HCEC 1CT (cell line): ENCODE measurements at regions not wholly inside any gene's neighbourhood (a gene's known extent, or its start where the extent isn't known, plus 50 kb on each side); places are given as distances from the start of the nearest gene placed in this dataset.
A peak's percentile ranks its signal among the peaks of the same experiment; 100 is the strongest.

Source experiments
- DNase-seq: peaks from one replicate; pipeline ENCODE4 v3.0.0-alpha.2; 2017

DNA sequence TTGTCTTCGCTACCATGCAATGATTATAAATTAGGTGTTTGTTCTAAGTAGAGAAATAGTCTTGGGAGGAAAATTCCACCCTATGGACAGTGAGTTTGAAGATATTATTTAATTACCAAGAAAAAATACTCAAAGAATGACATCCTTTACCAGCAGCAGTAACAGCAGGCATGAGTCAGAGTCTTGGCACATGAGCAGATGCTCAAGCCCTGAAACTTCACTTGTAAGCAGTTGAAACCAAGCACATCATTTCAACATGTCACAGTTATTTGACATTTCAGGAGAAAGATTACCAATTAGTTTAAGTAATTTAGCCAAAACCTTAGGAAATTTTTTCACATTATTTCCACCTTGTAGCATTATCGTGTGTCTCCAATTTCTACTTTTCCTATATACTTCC, 99.2 kb downstream of the C12orf50 start:
- DNase-seq, result peak; percentile 62

GRCh38 chr12:87929346-87929745, 99.9 kb downstream of the C12orf50 start:
- no peak for DNase-seq

- DNase-seq, result no peak
Observed at GRCh38 chr12:87928031-87928430, 101.2 kb downstream of the C12orf50 start.

- DNase-seq, result no peak
Observed at GRCh38 chr12:87925021-87925420, 104.2 kb downstream of the C12orf50 start.

GRCh38 chr12:87924149-87924548, 105.1 kb downstream of the C12orf50 start:
- DNase-seq, result no peak

DNA sequence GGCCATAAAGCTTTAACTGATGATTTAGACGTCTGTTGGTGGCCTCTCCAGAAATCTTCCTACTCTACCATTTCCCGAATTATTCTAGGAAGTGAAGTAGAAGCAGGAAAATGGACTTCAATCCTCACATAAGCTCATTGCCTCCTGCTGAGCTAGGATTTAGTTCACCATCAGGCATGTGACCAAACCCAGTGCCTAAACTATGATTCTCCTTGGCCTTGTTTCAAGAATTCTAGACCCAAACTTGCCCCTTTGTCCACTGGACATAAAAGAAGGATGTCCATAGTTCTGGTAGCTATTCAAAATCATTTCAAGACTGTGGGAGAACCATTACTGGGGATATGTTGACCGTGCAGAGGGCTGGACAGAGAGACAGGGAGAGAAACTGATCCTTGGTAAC, 105.8 kb downstream of the C12orf50 start:
- DNase-seq, result no peak

GRCh38 chr12:87922736-87923135, 106.5 kb downstream of the C12orf50 start:
- DNase-seq, result no peak

DNA sequence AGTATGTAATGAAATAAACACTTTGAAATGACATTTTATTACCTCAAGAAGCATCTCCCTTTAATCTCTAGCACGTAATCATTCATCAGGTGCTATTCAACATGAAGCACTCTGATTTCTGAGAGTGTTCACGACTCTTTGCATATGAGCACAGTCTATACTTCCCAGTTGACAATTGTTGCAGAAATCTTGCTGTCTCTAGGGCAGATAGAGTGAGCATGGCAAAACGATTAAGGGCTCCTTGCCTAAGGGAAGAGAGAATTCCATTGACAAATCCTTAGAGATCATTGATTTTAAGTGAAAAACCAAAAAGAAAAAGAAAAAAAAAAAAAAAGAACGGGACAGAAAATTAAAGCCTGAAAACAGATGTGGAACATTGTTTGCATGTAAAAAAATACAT, 107.6 kb downstream of the C12orf50 start:
- no peak for DNase-seq

GRCh38 chr12:87920139-87920538, 109.1 kb downstream of the C12orf50 start:
- no peak for DNase-seq

DNA sequence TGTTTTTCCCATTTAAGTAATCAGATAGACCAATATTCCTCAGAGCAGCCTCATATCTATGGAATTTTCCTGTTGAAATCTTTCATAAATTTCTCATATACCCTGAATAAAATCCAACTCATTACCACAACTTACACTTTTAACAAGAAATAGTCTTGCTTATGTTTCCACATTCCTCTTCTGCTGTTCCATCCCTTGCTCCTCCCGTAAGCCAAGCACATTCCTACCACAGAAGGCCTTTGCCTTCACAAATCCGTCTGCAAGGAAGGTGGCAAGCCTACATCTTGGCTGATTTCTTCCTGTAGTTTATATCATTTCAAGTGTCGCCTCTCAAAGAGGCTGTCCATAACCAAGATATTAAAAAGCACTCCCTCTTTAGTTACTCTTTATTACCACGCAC, 127.7 kb downstream of the C12orf50 start:
- peak; percentile 11 for DNase-seq

- DNase-seq, result no peak
Observed at GRCh38 chr12:87897662-87898061, 131.5 kb downstream of the C12orf50 start.

DNA sequence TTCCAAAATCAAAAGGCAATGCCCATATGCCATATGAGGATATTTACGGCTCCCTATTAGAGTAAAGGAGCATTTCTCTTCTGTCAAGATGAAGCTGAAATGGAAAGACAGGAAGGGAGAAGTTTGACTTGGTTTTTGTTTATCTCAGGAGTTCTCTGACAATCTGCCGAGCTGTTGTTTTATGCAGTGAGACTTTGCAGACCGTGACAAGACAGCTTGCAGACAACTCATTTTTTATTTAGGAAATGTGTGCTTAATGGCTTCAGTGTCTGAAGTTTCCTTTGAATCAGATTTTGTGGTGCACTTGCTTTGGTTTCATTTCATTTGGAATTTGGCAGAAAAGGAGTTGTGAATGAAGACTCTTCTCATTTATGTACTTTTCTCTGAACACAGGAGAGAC, 145.4 kb downstream of the C12orf50 start:
- no peak for DNase-seq

DNA sequence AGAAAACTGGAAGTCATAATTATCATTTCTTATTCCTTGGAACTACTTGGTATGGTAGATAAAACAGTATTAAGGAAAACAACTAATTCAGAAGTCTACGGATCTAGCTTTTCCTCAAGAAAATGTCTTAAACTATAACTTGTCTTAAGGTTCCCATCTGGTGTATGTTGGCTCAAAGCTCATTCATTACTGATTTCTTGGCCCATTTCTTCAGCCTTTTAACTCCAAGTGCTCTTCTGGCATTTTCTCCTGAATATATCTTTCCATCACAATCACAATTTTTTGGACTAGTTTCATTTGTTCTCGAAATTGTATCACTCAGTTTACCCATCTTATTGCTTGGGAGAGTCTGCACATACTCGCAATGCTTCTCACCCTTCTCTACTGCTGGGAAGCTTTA, 150.1 kb downstream of the C12orf50 start:
- DNase-seq, result no peak

- no peak for DNase-seq
Observed at GRCh38 chr12:87870493-87871460, 158.4 kb downstream of the C12orf50 start.

GRCh38 chr12:87870061-87870460, 159.1 kb downstream of the C12orf50 start:
- DNase-seq, result peak; percentile 58

DNA sequence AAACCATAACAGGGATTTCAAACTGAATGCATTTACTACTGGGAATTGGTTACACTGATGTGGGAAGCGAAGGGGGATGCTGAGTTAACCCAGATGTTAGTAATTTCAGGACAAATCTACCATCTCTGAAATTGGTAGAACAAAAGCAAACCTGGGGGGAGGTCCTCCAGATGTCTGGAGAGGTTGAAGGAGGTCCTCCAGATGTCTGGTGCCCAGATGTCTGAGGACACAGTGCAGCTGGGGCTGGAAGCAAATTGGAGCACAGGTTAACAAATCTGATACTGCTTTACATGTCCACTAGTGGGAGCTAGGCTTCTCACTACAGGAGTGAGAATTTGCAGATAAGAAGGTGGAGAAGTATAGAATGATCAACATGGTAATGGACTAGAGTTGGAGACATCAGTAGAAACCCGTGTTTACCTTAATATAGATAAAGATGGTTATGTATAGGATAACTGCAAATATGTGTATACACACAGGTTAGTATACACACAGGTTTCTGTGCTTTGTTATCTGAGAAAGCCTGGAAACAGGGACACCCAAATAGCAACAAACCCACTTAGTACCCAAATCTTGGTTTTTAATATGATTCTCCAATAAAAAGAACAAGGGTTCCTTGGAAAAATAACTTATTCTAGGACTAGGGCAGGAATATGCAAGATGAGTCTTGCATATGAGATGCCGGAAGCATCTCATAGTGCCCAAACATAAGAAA, 162.5 kb downstream of the C12orf50 start:
- DNase-seq, result peak; percentile 47

- no peak for DNase-seq
Observed at GRCh38 chr12:87861791-87862190, 167.4 kb downstream of the C12orf50 start.

DNA sequence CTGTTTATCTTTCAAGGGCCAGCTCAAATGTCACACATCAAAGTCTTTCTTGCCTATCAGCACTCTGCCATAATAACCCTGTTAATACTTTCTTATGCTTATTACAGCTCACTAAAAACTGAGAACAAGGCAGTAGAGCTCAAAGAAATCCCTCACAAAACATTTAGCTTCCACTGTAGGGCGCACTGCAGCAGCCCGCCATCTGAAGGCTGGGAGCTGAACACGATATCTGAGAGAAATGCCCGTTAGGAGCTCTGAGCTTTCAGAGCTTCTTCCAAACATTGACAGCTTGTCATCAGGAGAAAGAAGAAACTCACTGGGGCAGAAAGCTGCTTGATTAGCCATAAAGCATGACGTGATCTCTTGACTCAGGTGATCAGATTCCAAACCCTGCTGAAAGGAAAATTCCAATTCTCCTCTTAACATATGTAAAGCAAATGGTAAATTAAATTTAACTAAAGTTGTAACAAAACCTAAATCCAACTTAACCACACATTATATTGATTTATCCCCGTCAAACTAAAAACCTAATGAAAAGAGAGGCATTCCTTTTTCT, 175.7 kb downstream of the C12orf50 start:
- DNase-seq, result no peak

GRCh38 chr12:87849074-87849473, 180.1 kb downstream of the C12orf50 start:
- no peak for DNase-seq

- DNase-seq, result peak; percentile 61
Observed at GRCh38 chr12:87848248-87848868, 180.8 kb downstream of the C12orf50 start.

GRCh38 chr12:87847147-87847546, 182.1 kb downstream of the C12orf50 start:
- DNase-seq, result no peak

- no peak for DNase-seq
Observed at GRCh38 chr12:87846045-87846444, 183.2 kb downstream of the C12orf50 start.

DNA sequence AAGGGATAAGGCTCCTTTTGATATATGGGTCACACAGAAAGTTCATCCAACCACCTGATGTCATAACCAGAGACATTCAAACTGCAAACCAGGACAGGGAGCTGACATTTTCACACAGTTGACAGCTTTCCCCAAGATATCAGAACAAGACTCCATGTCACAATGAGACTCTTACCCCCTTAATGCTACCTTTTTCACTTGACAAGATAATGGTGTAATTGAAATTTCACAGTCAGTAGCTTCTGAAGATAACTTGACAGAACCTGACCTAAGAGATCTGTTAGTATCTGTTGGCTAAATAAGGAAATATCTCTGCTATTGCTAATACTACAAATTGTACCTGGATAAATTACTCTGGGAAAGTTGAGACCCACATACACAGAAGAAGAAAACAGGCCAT, 187.3 kb downstream of the C12orf50 start:
- no peak for DNase-seq
